ENCODE measurements at regions not wholly inside any gene's neighbourhood (a gene's known extent, or its start where the extent isn't known, plus 50 kb on each side); places are given as distances from the start of the nearest gene placed in this dataset.
A peak's percentile ranks its signal among the peaks of the same experiment; 100 is the strongest.
"Not testable (repeated sequence)": the region's sequence is repeated elsewhere in the genome, so short reads cannot be mapped to it uniquely, and the experiment has no call there.

- H3K4me3 Mint-ChIP-seq; DNase-seq; H3K27ac Mint-ChIP-seq; ATAC-seq; H3K27me3 Mint-ChIP-seq; CTCF ChIA-PET; H3K4me1 Mint-ChIP-seq (ENCODE audit: low read depth); intact Hi-C loops (cut with micrococcal nuclease); POLR2A ChIA-PET: not testable (repeated sequence)
- H3K9me3 Mint-ChIP-seq: peaks cover 16% of the 10 kb centered on the region
- peaks cover 14% of the 10 kb centered on the region for H3K36me3 Mint-ChIP-seq (ENCODE audit: low read depth)
These were observed 234.9 kb downstream of the SHCBP1 start for GRCh38 chr16:46386110-46386771.

GRCh38 chr16:46384285-46385061, 236.7 kb downstream of the SHCBP1 start:
- not testable (repeated sequence) for H3K4me3 Mint-ChIP-seq, ATAC-seq
- peak; percentile 1 for DNase-seq

GRCh38 chr16:46383581-46383980, 237.6 kb downstream of the SHCBP1 start:
- intact Hi-C loops (cut with micrococcal nuclease); CTCF ChIA-PET; DNase-seq; H3K27me3 Mint-ChIP-seq; H3K27ac Mint-ChIP-seq; H3K4me1 Mint-ChIP-seq (ENCODE audit: low read depth); ATAC-seq; POLR2A ChIA-PET; H3K4me3 Mint-ChIP-seq: not testable (repeated sequence)
- peaks cover 12% of the 10 kb centered on the region for H3K9me3 Mint-ChIP-seq
- peaks cover 11% of the 10 kb centered on the region for H3K36me3 Mint-ChIP-seq (ENCODE audit: low read depth)

More at GRCh38 chr16:46384285-46385061, 236.7 kb downstream of the SHCBP1 start:
- CTCF ChIA-PET; H3K27me3 Mint-ChIP-seq; intact Hi-C loops (cut with micrococcal nuclease); H3K4me1 Mint-ChIP-seq (ENCODE audit: low read depth); H3K27ac Mint-ChIP-seq; POLR2A ChIA-PET: not testable (repeated sequence)
- H3K9me3 Mint-ChIP-seq: peaks cover 12% of the 10 kb centered on the region
- H3K36me3 Mint-ChIP-seq (ENCODE audit: low read depth): peaks cover 11% of the 10 kb centered on the region

GRCh38 chr16:46382791-46383541, 238.2 kb downstream of the SHCBP1 start:
- H3K36me3 Mint-ChIP-seq (ENCODE audit: low read depth): peaks cover 11% of the 10 kb centered on the region
- intact Hi-C loops (cut with micrococcal nuclease); H3K4me1 Mint-ChIP-seq (ENCODE audit: low read depth): not testable (repeated sequence)

GRCh38 chr16:46382079-46382478, 239.1 kb downstream of the SHCBP1 start:
- H3K4me1 Mint-ChIP-seq (ENCODE audit: low read depth); POLR2A ChIA-PET; H3K27ac Mint-ChIP-seq; ATAC-seq; intact Hi-C loops (cut with micrococcal nuclease); CTCF ChIA-PET; H3K9me3 Mint-ChIP-seq; H3K36me3 Mint-ChIP-seq (ENCODE audit: low read depth); DNase-seq; H3K27me3 Mint-ChIP-seq; H3K4me3 Mint-ChIP-seq: not testable (repeated sequence)

More at GRCh38 chr16:46382791-46383541, 238.2 kb downstream of the SHCBP1 start:
- POLR2A ChIA-PET, H3K27me3 Mint-ChIP-seq, H3K27ac Mint-ChIP-seq, DNase-seq, CTCF ChIA-PET, H3K4me3 Mint-ChIP-seq, ATAC-seq: not testable (repeated sequence)
- H3K9me3 Mint-ChIP-seq: peaks cover 12% of the 10 kb centered on the region

GRCh38 chr16:46381344-46381743, 239.8 kb downstream of the SHCBP1 start:
- H3K27ac Mint-ChIP-seq; CTCF ChIA-PET; ATAC-seq; POLR2A ChIA-PET; H3K4me3 Mint-ChIP-seq; H3K4me1 Mint-ChIP-seq (ENCODE audit: low read depth); intact Hi-C loops (cut with micrococcal nuclease); H3K9me3 Mint-ChIP-seq; H3K36me3 Mint-ChIP-seq (ENCODE audit: low read depth); DNase-seq; H3K27me3 Mint-ChIP-seq: not testable (repeated sequence)

Data from activated CD8-positive, alpha-beta T cell treated with anti-CD3 and anti-CD28 coated beads for 36 hours (primary cell).